HEK293 (cell line): ENCODE measurements at regions not wholly inside any gene's neighbourhood (a gene's known extent, or its start where the extent isn't known, plus 50 kb on each side); places are given as distances from the start of the nearest gene placed in this dataset.

Source experiments
- CTCF ChIA-PET: fragments of 350-600 bp; formaldehyde crosslinking; extraction: SDS; loops from one replicate; lab custom pipeline; 2021; ENCODE audit warnings: antibody characterized with exemption; lab: Yijun Ruan, JAX
- POLR2A ChIA-PET: fragments of 300-600 bp; formaldehyde crosslinking; extraction: SDS; loops from one replicate; lab custom pipeline; 2020; ENCODE audit warnings: antibody characterized with exemption, inconsistent platforms; lab: Yijun Ruan, JAX
- H3K27ac ChIP-seq: fragments of 200-500 bp; sonication (Bioruptor generic); 2 replicates; pipeline ENCODE4 v1.5.1; 2014; ENCODE audit warnings: low read depth, low read length, control low read depth, inconsistent platforms; ENCODE audit errors: extremely low read depth
- H3K36me3 ChIP-seq, 2 experiments: fragments of 200-500 bp in 1 of 2; sonication (Bioruptor generic) in 1 of 2; 1 replicate in 1 of 2; 2 replicates in 1 of 2; pipeline ENCODE4 v1.5.1; 2014 to 2017; ENCODE audit warnings: inconsistent platforms in 2 of 2, low read length in 2 of 2; ENCODE audit not compliant: control insufficient read depth in 2 of 2, insufficient read depth in 1 of 2
- H3K4me1 ChIP-seq: fragments of 200-500 bp; sonication (Bioruptor generic); 2 replicates; pipeline ENCODE4 v1.5.1; 2014; ENCODE audit warnings: mild to moderate bottlenecking, low read length, inconsistent platforms; ENCODE audit not compliant: control insufficient read depth, insufficient read depth
- H3K4me3 ChIP-seq: 2 replicates; pipeline ENCODE4 v1.5.1; 2011; ENCODE audit warnings: low read depth, mild to moderate bottlenecking, control low read depth, low read length, moderate library complexity
- H3K9me3 ChIP-seq: fragments of 200-500 bp; sonication (Bioruptor generic); 2 replicates; pipeline ENCODE4 v1.5.1; 2014; ENCODE audit warnings: low read depth, low read length, inconsistent platforms; ENCODE audit not compliant: control insufficient read depth, insufficient read depth
- HIC1 ChIP-seq: fragments of 450-650 bp; formaldehyde crosslinking; IDR thresholded peaks from 2 replicates; pipeline ENCODE4 v1.5.1; 2016; ENCODE audit warnings: missing biosample characterization, missing genetic modification characterization
- KLF17 ChIP-seq: fragments of 450-650 bp; formaldehyde crosslinking; IDR thresholded peaks from 2 replicates; pipeline ENCODE4 v1.5.1; 2016; ENCODE audit warnings: missing biosample characterization, missing genetic modification characterization
- MZF1 ChIP-seq: fragments of 450-650 bp; formaldehyde crosslinking; IDR thresholded peaks from 2 replicates; pipeline ENCODE4 v1.5.1; 2017; ENCODE audit warnings: missing biosample characterization, missing genetic modification characterization, borderline replicate concordance
- PATZ1 ChIP-seq: fragments of 450-650 bp; formaldehyde crosslinking; IDR thresholded peaks from 2 replicates; pipeline ENCODE4 v1.5.1; 2016; ENCODE audit warnings: missing biosample characterization, missing genetic modification characterization
- SP2 ChIP-seq: fragments of 450-650 bp; formaldehyde crosslinking; IDR thresholded peaks from 2 replicates; pipeline ENCODE4 v1.5.1; 2016; ENCODE audit warnings: missing biosample characterization, missing genetic modification characterization
- ZBTB17 ChIP-seq: fragments of 450-650 bp; formaldehyde crosslinking; IDR thresholded peaks from 2 replicates; pipeline ENCODE4 v1.5.1; 2016; ENCODE audit warnings: missing biosample characterization, missing genetic modification characterization
- ZBTB20 ChIP-seq: fragments of 450-650 bp; formaldehyde crosslinking; IDR thresholded peaks from 2 replicates; pipeline ENCODE4 v1.5.1; 2016; ENCODE audit warnings: missing biosample characterization, missing genetic modification characterization
- ZBTB44 ChIP-seq: fragments of 450-650 bp; IDR thresholded peaks from 2 replicates; pipeline ENCODE4 v1.5.1; 2018; ENCODE audit warnings: missing biosample characterization, mild to moderate bottlenecking, missing genetic modification characterization
- ZBTB7A ChIP-seq: fragments of 450-650 bp; formaldehyde crosslinking; IDR thresholded peaks from 2 replicates; pipeline ENCODE4 v1.5.1; 2016; ENCODE audit warnings: low read depth, missing biosample characterization, missing genetic modification characterization
- ZBTB8A ChIP-seq: fragments of 450-650 bp; formaldehyde crosslinking; IDR thresholded peaks from 2 replicates; pipeline ENCODE4 v1.5.1; 2016; ENCODE audit warnings: missing biosample characterization, missing genetic modification characterization
- ZIC2 ChIP-seq: fragments of 450-650 bp; formaldehyde crosslinking; IDR thresholded peaks from 2 replicates; pipeline ENCODE4 v1.5.1; 2016; ENCODE audit warnings: missing biosample characterization, missing genetic modification characterization
- ZNF10 ChIP-seq: fragments of 450-650 bp; formaldehyde crosslinking; IDR thresholded peaks from 2 replicates; pipeline ENCODE4 v1.5.1; 2017; ENCODE audit warnings: missing biosample characterization, missing genetic modification characterization
- ZNF133 ChIP-seq: fragments of 450-650 bp; formaldehyde crosslinking; IDR thresholded peaks from 2 replicates; pipeline ENCODE4 v1.5.1; 2016; ENCODE audit warnings: missing biosample characterization, missing genetic modification characterization
- ZNF324 ChIP-seq: fragments of 450-650 bp; formaldehyde crosslinking; IDR thresholded peaks from 2 replicates; pipeline ENCODE4 v1.5.1; 2016; ENCODE audit warnings: missing biosample characterization, missing genetic modification characterization
- ZNF335 ChIP-seq: fragments of 450-650 bp; formaldehyde crosslinking; conservative IDR thresholded peaks from 2 replicates; pipeline ENCODE4 v1.5.1; 2016; ENCODE audit warnings: missing biosample characterization, missing genetic modification characterization
- ZNF341 ChIP-seq: fragments of 450-650 bp; formaldehyde crosslinking; IDR thresholded peaks from 2 replicates; pipeline ENCODE4; 2016; ENCODE audit warnings: low read depth, missing biosample characterization, missing genetic modification characterization
- ZNF600 ChIP-seq: fragments of 450-650 bp; formaldehyde crosslinking; IDR thresholded peaks from 2 replicates; pipeline ENCODE4 v1.5.1; 2016; ENCODE audit warnings: missing biosample characterization, missing genetic modification characterization
- ZNF621 ChIP-seq: fragments of 450-650 bp; formaldehyde crosslinking; IDR thresholded peaks from 2 replicates; pipeline ENCODE4 v1.5.1; 2017; ENCODE audit warnings: missing biosample characterization, missing genetic modification characterization
- ZNF626 ChIP-seq: fragments of 450-650 bp; sonication (Bioruptor Pico); formaldehyde crosslinking; IDR thresholded peaks from 2 replicates; pipeline ENCODE4 v1.5.1; 2018; ENCODE audit warnings: missing biosample characterization, missing genetic modification characterization, inconsistent platforms
- ZNF791 ChIP-seq: fragments of 450-650 bp; formaldehyde crosslinking; IDR thresholded peaks from 2 replicates; pipeline ENCODE4 v1.5.1; 2016; ENCODE audit warnings: missing biosample characterization, missing genetic modification characterization
- ZSCAN30 ChIP-seq: fragments of 450-650 bp; IDR thresholded peaks from 2 replicates; pipeline ENCODE4 v1.5.1; 2018; ENCODE audit warnings: missing biosample characterization, mild to moderate bottlenecking, missing genetic modification characterization, moderate library complexity
- ZXDB ChIP-seq: fragments of 450-650 bp; formaldehyde crosslinking; IDR thresholded peaks from 2 replicates; pipeline ENCODE4 v1.5.1; 2016; ENCODE audit warnings: missing biosample characterization, missing genetic modification characterization
- TF ChIP-seq, protein P1 (sequence below): fragments of 450-650 bp; formaldehyde crosslinking; IDR thresholded peaks from 2 replicates; pipeline ENCODE4 v1.5.1; 2016; ENCODE audit warnings: missing biosample characterization, missing genetic modification characterization
- TF ChIP-seq, protein P2 (sequence below): fragments of 450-650 bp; formaldehyde crosslinking; IDR thresholded peaks from 2 replicates; pipeline ENCODE4 v1.5.1; 2016; ENCODE audit warnings: missing biosample characterization, missing genetic modification characterization

DNA sequence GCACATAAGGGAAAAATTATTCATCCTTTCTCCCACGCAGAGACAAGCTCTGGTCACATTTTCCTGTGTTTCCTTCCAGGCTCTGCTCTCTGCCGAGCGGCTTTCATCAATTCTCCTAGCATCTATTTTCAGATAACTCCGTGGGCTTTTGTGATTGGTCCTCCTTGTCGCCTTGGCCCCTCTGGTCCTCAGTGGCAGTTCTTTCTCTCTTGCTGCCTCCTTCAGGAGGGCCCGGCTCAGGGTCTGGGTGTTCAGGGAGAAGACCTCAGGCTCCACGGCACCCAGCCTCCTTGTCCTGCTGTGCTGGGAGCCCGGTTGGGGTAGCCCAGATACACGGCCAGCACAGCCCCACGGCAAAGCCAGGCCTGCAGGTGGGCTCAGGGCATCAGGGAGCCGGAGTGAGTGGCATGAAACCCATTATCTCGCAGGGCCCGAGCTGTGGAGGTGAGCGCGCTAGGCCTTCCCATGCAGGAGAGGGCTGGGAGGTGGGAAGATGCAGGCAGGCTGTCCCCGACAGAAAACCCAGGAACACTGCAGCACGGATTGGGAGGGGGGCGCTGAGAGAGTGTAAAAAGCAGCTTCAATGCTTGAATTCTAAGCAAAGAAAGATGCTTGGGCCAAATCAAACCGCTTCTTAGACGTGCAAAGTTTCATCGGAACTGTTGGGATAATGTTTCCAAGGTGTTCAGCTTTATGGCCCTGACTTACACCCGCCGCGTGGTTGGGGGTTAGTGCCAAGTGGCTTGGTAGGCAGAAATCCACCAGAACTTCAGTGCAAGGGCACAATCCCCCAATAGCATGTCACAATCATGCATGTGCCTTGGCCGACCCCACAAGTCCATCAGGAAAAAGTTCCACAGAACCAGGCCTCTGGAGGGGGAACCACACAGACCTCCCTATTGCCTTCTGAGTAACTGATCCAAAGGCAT is 81.9 kb upstream of the WNT7B start:
- Histone ChIP-seq H3K36me3 (no peaks in the 10 kb centered on the region), H3K27ac (no peak overlapping the region), H3K9me3 (no peaks in the 10 kb centered on the region), H3K4me3 (no peak overlapping the region), H3K4me1 (peaks cover 9% of the 10 kb centered on the region; the same call in 1 of the 2 replicates)
- TF ChIP-seq, protein P1, sequence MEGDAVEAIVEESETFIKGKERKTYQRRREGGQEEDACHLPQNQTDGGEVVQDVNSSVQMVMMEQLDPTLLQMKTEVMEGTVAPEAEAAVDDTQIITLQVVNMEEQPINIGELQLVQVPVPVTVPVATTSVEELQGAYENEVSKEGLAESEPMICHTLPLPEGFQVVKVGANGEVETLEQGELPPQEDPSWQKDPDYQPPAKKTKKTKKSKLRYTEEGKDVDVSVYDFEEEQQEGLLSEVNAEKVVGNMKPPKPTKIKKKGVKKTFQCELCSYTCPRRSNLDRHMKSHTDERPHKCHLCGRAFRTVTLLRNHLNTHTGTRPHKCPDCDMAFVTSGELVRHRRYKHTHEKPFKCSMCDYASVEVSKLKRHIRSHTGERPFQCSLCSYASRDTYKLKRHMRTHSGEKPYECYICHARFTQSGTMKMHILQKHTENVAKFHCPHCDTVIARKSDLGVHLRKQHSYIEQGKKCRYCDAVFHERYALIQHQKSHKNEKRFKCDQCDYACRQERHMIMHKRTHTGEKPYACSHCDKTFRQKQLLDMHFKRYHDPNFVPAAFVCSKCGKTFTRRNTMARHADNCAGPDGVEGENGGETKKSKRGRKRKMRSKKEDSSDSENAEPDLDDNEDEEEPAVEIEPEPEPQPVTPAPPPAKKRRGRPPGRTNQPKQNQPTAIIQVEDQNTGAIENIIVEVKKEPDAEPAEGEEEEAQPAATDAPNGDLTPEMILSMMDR: peak; percentile 50; the same call in 1 of the 2 replicates
- TF ChIP-seq MZF1 (tag by site-specific recombination): no peak
- peak; percentile 72; the same call in 1 of the 2 replicates for TF ChIP-seq ZIC2 (tag by site-specific recombination)
- no peak for TF ChIP-seq ZNF791
- TF ChIP-seq ZBTB7A (tag by site-specific recombination): no peak
- TF ChIP-seq HIC1 (tag by site-specific recombination): peak; percentile 58; the same call in 1 of the 2 replicates
- TF ChIP-seq ZNF626 (tag by site-specific recombination): no peak
- no peak for TF ChIP-seq ZNF133 (tag by site-specific recombination)
- TF ChIP-seq, protein P2, sequence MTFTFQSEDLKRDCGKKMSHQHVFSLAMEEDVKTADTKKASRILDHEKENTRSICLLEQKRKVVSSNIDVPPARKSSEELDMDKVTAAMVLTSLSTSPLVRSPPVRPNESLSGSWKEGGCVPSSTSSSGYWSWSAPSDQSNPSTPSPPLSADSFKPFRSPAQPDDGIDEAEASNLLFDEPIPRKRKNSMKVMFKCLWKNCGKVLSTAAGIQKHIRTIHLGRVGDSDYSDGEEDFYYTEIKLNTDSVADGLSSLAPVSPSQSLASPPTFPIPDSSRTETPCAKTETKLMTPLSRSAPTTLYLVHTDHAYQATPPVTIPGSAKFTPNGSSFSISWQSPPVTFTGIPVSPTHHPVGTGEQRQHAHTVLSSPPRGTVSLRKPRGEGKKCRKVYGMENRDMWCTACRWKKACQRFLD: no peak
- TF ChIP-seq ZNF600: peak; percentile 48; the same call in 1 of the 2 replicates
- TF ChIP-seq ZXDB (tag by site-specific recombination): no peak
- peak; percentile 44 for TF ChIP-seq ZNF341 (tag by site-specific recombination)
- peak; percentile 88 for TF ChIP-seq ZBTB17 (tag by site-specific recombination)
- no peak for TF ChIP-seq ZBTB44 (tag by site-specific recombination)
- TF ChIP-seq ZBTB8A (tag by site-specific recombination): peak; percentile 40; the same call in 1 of the 2 replicates
- no peak for TF ChIP-seq SP2 (tag by site-specific recombination)
- TF ChIP-seq ZNF324: no peak
- TF ChIP-seq ZBTB20 (tag by site-specific recombination): 0 out of 2 replicates have a peak, but pooled peaks have one; percentile 34
- TF ChIP-seq ZNF621 (tag by site-specific recombination): no peak
- TF ChIP-seq KLF17: no peak
- 0 out of 2 replicates have a peak, but pooled peaks have one; percentile 20 for TF ChIP-seq PATZ1 (tag by site-specific recombination)
- TF ChIP-seq ZNF10 (tag by site-specific recombination): no peak
- TF ChIP-seq ZSCAN30: peak; percentile 40; the same call in 1 of the 2 replicates
- peak; percentile 69 for TF ChIP-seq ZNF335 (tag by site-specific recombination)
- ChIA-PET POLR2A (no interaction called here), CTCF (interaction anchor here (1.2 to 3.1 kb wide), 2 partner anchors 46 to 53 kb away, joined by 3 to 15 read pairs; no protein-coding TSS in a partner anchor)
